ENCODE measurements at regions not wholly inside any gene's neighbourhood (a gene's known extent, or its start where the extent isn't known, plus 50 kb on each side); places are given as distances from the start of the nearest gene placed in this dataset.

GRCh38 chr9:79301551-79302391 lies 270.0 kb upstream of the TLE4 start:
- TF ChIP-seq CTCF (IDR thresholded peaks at IDR 0.05) (no peak), POLR2A (IDR thresholded peaks at IDR 0.05) (no peak)

Data from ovary (tissue), 3 donors.